SU-DHL-6 (cell line): ENCODE measurements at regions not wholly inside any gene's neighbourhood (a gene's known extent, or its start where the extent isn't known, plus 50 kb on each side); places are given as distances from the start of the nearest gene placed in this dataset.

ENCODE experiments used
- CTCF ChIP-seq: fragments of 200-600 bp; sonication (generic); IDR thresholded peaks from one replicate; pipeline ENCODE4 v1.5.1; 2017; ENCODE audit warnings: antibody characterized with exemption, mild to moderate bottlenecking, low read length, moderate library complexity; ENCODE audit not compliant: insufficient read depth, poor library complexity, severe bottlenecking
- EZH2phosphoT487 ChIP-seq: fragments of 200-600 bp; sonication (generic), shearing (Covaris generic); conservative IDR thresholded peaks from 2 replicates; pipeline ENCODE4 v1.6.1; 2018; ENCODE audit warnings: mild to moderate bottlenecking, antibody characterized with exemption, low read length, moderate library complexity, mixed read lengths

- TF ChIP-seq CTCF (no peak), EZH2phosphoT487 (no peak)
Measured at GRCh38 chr4:14124816-14125215, 497.3 kb upstream of the BOD1L1 start.
